A549 (cell line): ENCODE measurements at regions not wholly inside any gene's neighbourhood (a gene's known extent, or its start where the extent isn't known, plus 50 kb on each side); places are given as distances from the start of the nearest gene placed in this dataset.

Source experiments
- ATAC-seq, 2 experiments: fragments of 200-7000 bp in 1 of 2; fragments of >200 bp in 1 of 2; cut with Nextera tagmentation in 1 of 2; cut with Tn5 transposase in 1 of 2; 3 replicates each; pipeline versions ENCODE4 v1.8.0 to v1.9.1; 2018 to 2020; ENCODE audit warnings: mild to moderate bottlenecking in 1 of 2, moderate library complexity in 1 of 2
- CTCF ChIA-PET: fragments of 300-600 bp; sonication (Branson Sonifier 250); formaldehyde crosslinking; extraction: SDS; loops from one replicate; lab custom pipeline; 2021; ENCODE audit warnings: antibody characterized with exemption, inconsistent platforms; lab: Yijun Ruan, JAX
- POLR2A ChIA-PET: fragments of 350-600 bp; formaldehyde crosslinking; extraction: SDS; loops from one replicate; lab custom pipeline; 2021; ENCODE audit warnings: antibody characterized with exemption, inconsistent platforms; lab: Yijun Ruan, JAX
- DNase-seq, 2 experiments: peaks; one replicate each; pipeline versions ENCODE4 v3.0.0 to v3.0.0-alpha.2; 2011 to 2016; ENCODE audit warnings: low read depth in 1 of 2, low spot score in 1 of 2
- FAIRE-seq: peaks from 2 replicates; lab custom pipeline; 2011; peaks lifted over from hg19 to GRCh38; lab: Jason Lieb, UNC
- H3K27ac ChIP-seq, 2 experiments: fragments of >200 bp; sonication (Bioruptor Twin); formaldehyde crosslinking; 3 replicates each; pipeline ENCODE4 v1.5.1; 2016 to 2017
- H3K4me1 ChIP-seq: fragments of >200 bp; sonication (Bioruptor Twin); formaldehyde crosslinking; 3 replicates; pipeline ENCODE4 v1.6.1; 2016
- H3K4me2 ChIP-seq: fragments of >200 bp; sonication (Bioruptor Twin); formaldehyde crosslinking; 3 replicates; pipeline ENCODE4 v1.6.1; 2016
- H3K4me3 ChIP-seq: fragments of >200 bp; sonication (Bioruptor Twin); formaldehyde crosslinking; 3 replicates; pipeline ENCODE4 v1.5.1; 2016
- H3K9me3 ChIP-seq: fragments of >200 bp; sonication (Bioruptor Twin); formaldehyde crosslinking; 3 replicates; pipeline ENCODE4 v1.6.1; 2016
- BHLHE40 ChIP-seq: IDR thresholded peaks from 2 replicates; pipeline ENCODE4 v1.6.1; 2012; ENCODE audit warnings: low read depth, low read length, inconsistent platforms
- CTCF ChIP-seq: fragments of >200 bp; sonication (Bioruptor Twin); formaldehyde crosslinking; IDR thresholded peaks from 3 replicates; pipeline ENCODE4 v1.5.1; 2016
- E2F6 ChIP-seq: IDR thresholded peaks from 2 replicates; pipeline ENCODE4 v1.6.1; 2012; ENCODE audit warnings: low read depth, borderline replicate concordance
- EHF ChIP-seq: fragments of 250-450 bp; sonication (Bioruptor Pico); IDR thresholded peaks from 2 replicates; pipeline ENCODE4 v1.5.0; 2020; ENCODE audit warnings: mild to moderate bottlenecking
- ESRRA ChIP-seq: fragments of 150-350 bp; IDR thresholded peaks from 2 replicates; pipeline ENCODE4 v1.6.1; 2014; ENCODE audit warnings: mild to moderate bottlenecking, low read length, borderline replicate concordance
- FOSB ChIP-seq: fragments of 250-450 bp; sonication (Bioruptor Pico); IDR thresholded peaks from 2 replicates; pipeline ENCODE4 v1.5.0; 2020; ENCODE audit warnings: mild to moderate bottlenecking, moderate library complexity
- HDAC2 ChIP-seq: fragments of 200-600 bp; sonication (generic); IDR thresholded peaks from 2 replicates; pipeline ENCODE4 v1.6.1; 2016
- HOXA7 ChIP-seq: fragments of 250-450 bp; sonication (Bioruptor Pico); IDR thresholded peaks from 2 replicates; pipeline ENCODE4 v1.5.0; 2020; ENCODE audit warnings: mild to moderate bottlenecking, moderate library complexity
- HOXB5 ChIP-seq: fragments of 250-450 bp; sonication (Bioruptor Pico); IDR thresholded peaks from 2 replicates; pipeline ENCODE4 v1.5.0; 2020; ENCODE audit warnings: mild to moderate bottlenecking, moderate library complexity
- JUN ChIP-seq, 2 experiments: fragments of >200 bp; sonication (Bioruptor Twin); formaldehyde crosslinking; IDR thresholded peaks; 2 replicates in 1 of 2; 3 replicates in 1 of 2; pipeline ENCODE4 v1.6.1; 2016 to 2017
- MAFK ChIP-seq: fragments of 450-650 bp; IDR thresholded peaks from 2 replicates; pipeline ENCODE4 v1.6.1; 2014; ENCODE audit not compliant: partially characterized antibody
- MAX ChIP-seq: IDR thresholded peaks from 2 replicates; pipeline ENCODE4 v1.6.1; 2012
- PBX3 ChIP-seq: IDR thresholded peaks from 2 replicates; pipeline ENCODE4 v1.6.1; 2012
- POLR2AphosphoS2 ChIP-seq: conservative IDR thresholded peaks from 2 replicates; pipeline ENCODE4 v1.6.1; 2012; ENCODE audit warnings: low read length, improper control_type of control experiment, inconsistent platforms
- RCOR1 ChIP-seq: fragments of 150-350 bp; IDR thresholded peaks from 2 replicates; pipeline ENCODE4 v1.6.1; 2014; ENCODE audit warnings: antibody characterized with exemption, low read length, low read depth
- SREBF2 ChIP-seq: fragments of 450-650 bp; IDR thresholded peaks from 2 replicates; pipeline ENCODE4 v1.6.1; 2014; ENCODE audit warnings: mild to moderate bottlenecking, moderate library complexity
- TFCP2L1 ChIP-seq: fragments of 250-450 bp; sonication (Bioruptor Pico); IDR thresholded peaks from 2 replicates; pipeline ENCODE4 v1.5.0; 2021; ENCODE audit warnings: mild to moderate bottlenecking
- TP53 ChIP-seq: fragments of 250-450 bp; sonication (Bioruptor Pico); IDR thresholded peaks from 2 replicates; pipeline ENCODE4 v1.5.0; 2021; ENCODE audit warnings: mild to moderate bottlenecking, moderate library complexity
- USF2 ChIP-seq: fragments of 450-650 bp; IDR thresholded peaks from 2 replicates; pipeline ENCODE4 v1.6.1; 2014; ENCODE audit warnings: antibody characterized with exemption
- ZC3H11A ChIP-seq: fragments of 450-650 bp; IDR thresholded peaks from 2 replicates; pipeline ENCODE4 v1.6.1; 2014; ENCODE audit warnings: antibody characterized with exemption, mild to moderate bottlenecking
- WGBS: methylation state at CpG from one replicate; pipeline ENCODE4 v1.1.6; 2017; ENCODE audit errors: missing lambda C conversion rate; 5-methylcytosine and 5-hydroxymethylcytosine counted together

GRCh38 chr3:192068464-192069254 is 607.7 kb downstream of the PYDC2 start:
- no peak overlapping the region for H3K4me3 ChIP-seq
- DNase-seq (no peak), ATAC-seq (no peak)
- CTCF ChIA-PET, result no interaction called here
- TF ChIP-seq SREBF2 (no peak), ESRRA (no peak), CTCF (no peak), MAFK (no peak), E2F6 (no peak), FOSB (CRISPR knock-in tag) (no peak), JUN (IDR thresholded peaks at IDR 0.05) (no peak), HOXA7 (CRISPR knock-in tag) (no peak), EHF (no peak), USF2 (no peak)
- TF ChIP-seq, all 56 proteins: peak for 0
- Histone ChIP-seq H3K4me2 (no peak overlapping the region), H3K27ac (no peak overlapping the region), H3K9me3 (no peaks in the 10 kb centered on the region), H3K4me1 (no peaks in the 10 kb centered on the region)
- FAIRE-seq, result no peak
- POLR2A ChIA-PET, result no interaction called here
- WGBS, result 42% methylated on average over 3 of the region's 3 CpGs

GRCh38 chr3:192077795-192078497 is 617.0 kb downstream of the PYDC2 start:
- Histone ChIP-seq H3K9me3 (no peaks in the 10 kb centered on the region), H3K27ac (no peak overlapping the region), H3K4me1 (no peaks in the 10 kb centered on the region), H3K4me3 (no peak overlapping the region), H3K4me2 (no peak overlapping the region)
- no peak for ATAC-seq
- DNase-seq, result no peak
- FAIRE-seq, result no peak
- 26% methylated on average over 5 of the region's 5 CpGs for WGBS
- CTCF ChIA-PET, result no interaction called here
- POLR2A ChIA-PET, result no interaction called here
- TF ChIP-seq HOXB5 (no peak), PBX3 (no peak), USF2 (no peak), TP53 (no peak), E2F6 (no peak), HDAC2 (no peak), BHLHE40 (no peak), ZC3H11A (no peak)

- ATAC-seq (no peak), FAIRE-seq (no peak)
- no peak overlapping the region for H3K4me2 ChIP-seq
- TF ChIP-seq MAX, result no peak
- no peak for TF ChIP-seq POLR2AphosphoS2
- TF ChIP-seq RCOR1, result no peak
- no peak for TF ChIP-seq TFCP2L1 (CRISPR knock-in tag)
- TF ChIP-seq, all 56 proteins: peak for 0
- no peak overlapping the region for H3K4me3 ChIP-seq
- no peaks in the 10 kb centered on the region for H3K9me3 ChIP-seq
- ChIA-PET POLR2A (no interaction called here), CTCF (no interaction called here)
- no peak overlapping the region for H3K27ac ChIP-seq
- H3K4me1 ChIP-seq, result no peaks in the 10 kb centered on the region
- WGBS, result no CpG with 5 or more reads among the region's 1 CpG
- no peak for DNase-seq
Measured at GRCh38 chr3:192079098-192079497, 618.1 kb downstream of the PYDC2 start.
